A549 (cell line): ENCODE measurements at regions not wholly inside any gene's neighbourhood (a gene's known extent, or its start where the extent isn't known, plus 50 kb on each side); places are given as distances from the start of the nearest gene placed in this dataset.
"Not testable (repeated sequence)": the region's sequence is repeated elsewhere in the genome, so short reads cannot be mapped to it uniquely, and the experiment has no call there.

ENCODE experiments used
- ATAC-seq, 2 experiments: fragments of 200-7000 bp in 1 of 2; fragments of >200 bp in 1 of 2; cut with Nextera tagmentation in 1 of 2; cut with Tn5 transposase in 1 of 2; 3 replicates each; pipeline versions ENCODE4 v1.8.0 to v1.9.1; 2018 to 2020; ENCODE audit warnings: mild to moderate bottlenecking in 1 of 2, moderate library complexity in 1 of 2
- CTCF ChIA-PET: fragments of 300-600 bp; sonication (Branson Sonifier 250); formaldehyde crosslinking; extraction: SDS; loops from one replicate; lab custom pipeline; 2021; ENCODE audit warnings: antibody characterized with exemption, inconsistent platforms; lab: Yijun Ruan, JAX
- POLR2A ChIA-PET: fragments of 350-600 bp; formaldehyde crosslinking; extraction: SDS; loops from one replicate; lab custom pipeline; 2021; ENCODE audit warnings: antibody characterized with exemption, inconsistent platforms; lab: Yijun Ruan, JAX
- DNase-seq, 2 experiments: peaks; one replicate each; pipeline versions ENCODE4 v3.0.0 to v3.0.0-alpha.2; 2011 to 2016; ENCODE audit warnings: low read depth in 1 of 2, low spot score in 1 of 2
- FAIRE-seq: peaks from 2 replicates; lab custom pipeline; 2011; peaks lifted over from hg19 to GRCh38; lab: Jason Lieb, UNC
- H3K27ac ChIP-seq, 2 experiments: fragments of >200 bp; sonication (Bioruptor Twin); formaldehyde crosslinking; 3 replicates each; pipeline ENCODE4 v1.5.1; 2016 to 2017
- H3K4me1 ChIP-seq: fragments of >200 bp; sonication (Bioruptor Twin); formaldehyde crosslinking; 3 replicates; pipeline ENCODE4 v1.6.1; 2016
- H3K4me2 ChIP-seq: fragments of >200 bp; sonication (Bioruptor Twin); formaldehyde crosslinking; 3 replicates; pipeline ENCODE4 v1.6.1; 2016
- H3K4me3 ChIP-seq: fragments of >200 bp; sonication (Bioruptor Twin); formaldehyde crosslinking; 3 replicates; pipeline ENCODE4 v1.5.1; 2016
- H3K9me3 ChIP-seq: fragments of >200 bp; sonication (Bioruptor Twin); formaldehyde crosslinking; 3 replicates; pipeline ENCODE4 v1.6.1; 2016
- ATOH8 ChIP-seq: fragments of 250-450 bp; sonication (Bioruptor Pico); IDR thresholded peaks from 2 replicates; pipeline ENCODE4 v1.5.0; 2020; ENCODE audit warnings: low read depth, mild to moderate bottlenecking, moderate library complexity
- CEBPB ChIP-seq, 2 experiments: fragments of >200 bp in 1 of 2; sonication (Bioruptor Twin) in 1 of 2; formaldehyde crosslinking in 1 of 2; IDR thresholded peaks; 2 replicates each; pipeline ENCODE4 v1.6.1; 2012 to 2016
- E2F6 ChIP-seq: IDR thresholded peaks from 2 replicates; pipeline ENCODE4 v1.6.1; 2012; ENCODE audit warnings: low read depth, borderline replicate concordance
- EHF ChIP-seq: fragments of 250-450 bp; sonication (Bioruptor Pico); IDR thresholded peaks from 2 replicates; pipeline ENCODE4 v1.5.0; 2020; ENCODE audit warnings: mild to moderate bottlenecking
- EHMT2 ChIP-seq: fragments of 200-600 bp; sonication (generic); IDR thresholded peaks from 2 replicates; pipeline ENCODE4 v1.6.1; 2016; ENCODE audit warnings: antibody characterized with exemption, low read depth, mild to moderate bottlenecking, moderate library complexity
- ESRRA ChIP-seq: fragments of 150-350 bp; IDR thresholded peaks from 2 replicates; pipeline ENCODE4 v1.6.1; 2014; ENCODE audit warnings: mild to moderate bottlenecking, low read length, borderline replicate concordance
- FOSL2 ChIP-seq, 2 experiments: fragments of 450-650 bp in 1 of 2; fragments of >200 bp in 1 of 2; sonication (Bioruptor Twin) in 1 of 2; formaldehyde crosslinking; IDR thresholded peaks; 2 replicates each; pipeline versions ENCODE4 v1.5.0 to v1.6.1; 2016 to 2020; ENCODE audit warnings: mild to moderate bottlenecking in 1 of 2, moderate library complexity in 1 of 2
- HDAC2 ChIP-seq: fragments of 200-600 bp; sonication (generic); IDR thresholded peaks from 2 replicates; pipeline ENCODE4 v1.6.1; 2016
- HEYL ChIP-seq: fragments of 250-450 bp; sonication (Bioruptor Pico); IDR thresholded peaks from 2 replicates; pipeline ENCODE4 v1.8.0; 2021; ENCODE audit warnings: mild to moderate bottlenecking, moderate library complexity
- HMGXB4 ChIP-seq: fragments of 250-450 bp; sonication (Bioruptor Pico); IDR thresholded peaks from 2 replicates; pipeline ENCODE4 v1.5.0; 2021; ENCODE audit warnings: mild to moderate bottlenecking, moderate library complexity, borderline replicate concordance
- JUNB ChIP-seq: fragments of >200 bp; sonication (Bioruptor Twin); formaldehyde crosslinking; IDR thresholded peaks from 2 replicates; pipeline ENCODE4 v1.6.1; 2016
- KDM1A ChIP-seq: fragments of 200-600 bp; sonication (generic); IDR thresholded peaks from 2 replicates; pipeline ENCODE4 v1.6.1; 2016; ENCODE audit warnings: low read depth, mild to moderate bottlenecking
- KDM5A ChIP-seq: fragments of 200-600 bp; sonication (generic); IDR thresholded peaks from 2 replicates; pipeline ENCODE4 v1.6.1; 2016; ENCODE audit warnings: antibody characterized with exemption, mild to moderate bottlenecking
- MAZ ChIP-seq: fragments of 150-350 bp; IDR thresholded peaks from 2 replicates; pipeline ENCODE4 v1.6.1; 2014; ENCODE audit warnings: antibody characterized with exemption, low read depth, low read length, borderline replicate concordance
- MYC ChIP-seq: IDR thresholded peaks from 2 replicates; pipeline ENCODE4 v1.6.1; 2012; ENCODE audit warnings: mild to moderate bottlenecking, inconsistent platforms, low read length, improper control_type of control experiment, borderline replicate concordance
- NR3C1 ChIP-seq: fragments of >200 bp; sonication (Bioruptor Twin); formaldehyde crosslinking; IDR thresholded peaks from 3 replicates; pipeline ENCODE4 v1.6.1; 2017
- PBX3 ChIP-seq: IDR thresholded peaks from 2 replicates; pipeline ENCODE4 v1.6.1; 2012
- PHF8 ChIP-seq: fragments of 200-600 bp; sonication (generic); IDR thresholded peaks from 2 replicates; pipeline ENCODE4 v1.6.1; 2016; ENCODE audit warnings: low read depth, mild to moderate bottlenecking, antibody characterized with exemption, moderate library complexity, borderline replicate concordance
- POLR2A ChIP-seq: IDR thresholded peaks from 2 replicates; pipeline ENCODE4 v1.6.1; 2012; ENCODE audit warnings: mild to moderate bottlenecking, low read length
- POLR2AphosphoS2 ChIP-seq: conservative IDR thresholded peaks from 2 replicates; pipeline ENCODE4 v1.6.1; 2012; ENCODE audit warnings: low read length, improper control_type of control experiment, inconsistent platforms
- RARB ChIP-seq: fragments of 250-450 bp; sonication (Bioruptor Pico); IDR thresholded peaks from 2 replicates; pipeline ENCODE4 v1.8.0; 2021; ENCODE audit warnings: mild to moderate bottlenecking, moderate library complexity
- RCOR1 ChIP-seq: fragments of 150-350 bp; IDR thresholded peaks from 2 replicates; pipeline ENCODE4 v1.6.1; 2014; ENCODE audit warnings: antibody characterized with exemption, low read length, low read depth
- RFX5 ChIP-seq: fragments of 450-650 bp; IDR thresholded peaks from 2 replicates; pipeline ENCODE4 v1.7.1; 2014; ENCODE audit warnings: antibody characterized with exemption, mild to moderate bottlenecking, moderate library complexity
- SMC3 ChIP-seq: fragments of >200 bp; sonication (Bioruptor Twin); formaldehyde crosslinking; IDR thresholded peaks from 3 replicates; pipeline ENCODE4 v1.6.1; 2018; ENCODE audit warnings: inconsistent platforms
- SREBF2 ChIP-seq: fragments of 450-650 bp; IDR thresholded peaks from 2 replicates; pipeline ENCODE4 v1.6.1; 2014; ENCODE audit warnings: mild to moderate bottlenecking, moderate library complexity
- TFCP2L1 ChIP-seq: fragments of 250-450 bp; sonication (Bioruptor Pico); IDR thresholded peaks from 2 replicates; pipeline ENCODE4 v1.5.0; 2021; ENCODE audit warnings: mild to moderate bottlenecking
- ZFP36 ChIP-seq: fragments of 450-650 bp; IDR thresholded peaks from 2 replicates; pipeline ENCODE4 v1.6.1; 2014; ENCODE audit warnings: borderline replicate concordance; ENCODE audit not compliant: partially characterized antibody
- WGBS: methylation state at CpG from one replicate; pipeline ENCODE4 v1.1.6; 2017; ENCODE audit errors: missing lambda C conversion rate; 5-methylcytosine and 5-hydroxymethylcytosine counted together
- TF ChIP-seq, protein P1 (sequence below): fragments of >200 bp; sonication (Bioruptor Twin); formaldehyde crosslinking; IDR thresholded peaks from 3 replicates; pipeline ENCODE4 v1.6.1; 2016

GRCh38 chr1:65083263-65083896 lies 64.6 kb upstream of the AK4 start:
- TF ChIP-seq KDM5A (no peak), JUNB (no peak), E2F6 (no peak), FOSL2 (IDR thresholded peaks at IDR 0.05) (no peak), FOSL2 (CRISPR knock-in tag; IDR thresholded peaks at IDR 0.05) (no peak), POLR2A (no peak), KDM1A (no peak), HEYL (CRISPR knock-in tag) (no peak), SREBF2 (no peak), CEBPB (IDR thresholded peaks at IDR 0.05) (no peak), ESRRA (no peak), HDAC2 (no peak), PHF8 (no peak), RCOR1 (no peak), EHMT2 (no peak), SMC3 (no peak), ZFP36 (no peak), HMGXB4 (CRISPR knock-in tag) (no peak)
- TF ChIP-seq, protein P1, sequence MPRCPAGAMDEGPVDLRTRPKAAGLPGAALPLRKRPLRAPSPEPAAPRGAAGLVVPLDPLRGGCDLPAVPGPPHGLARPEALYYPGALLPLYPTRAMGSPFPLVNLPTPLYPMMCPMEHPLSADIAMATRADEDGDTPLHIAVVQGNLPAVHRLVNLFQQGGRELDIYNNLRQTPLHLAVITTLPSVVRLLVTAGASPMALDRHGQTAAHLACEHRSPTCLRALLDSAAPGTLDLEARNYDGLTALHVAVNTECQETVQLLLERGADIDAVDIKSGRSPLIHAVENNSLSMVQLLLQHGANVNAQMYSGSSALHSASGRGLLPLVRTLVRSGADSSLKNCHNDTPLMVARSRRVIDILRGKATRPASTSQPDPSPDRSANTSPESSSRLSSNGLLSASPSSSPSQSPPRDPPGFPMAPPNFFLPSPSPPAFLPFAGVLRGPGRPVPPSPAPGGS = no peak
- POLR2A ChIA-PET = no interaction called here
- no peak for DNase-seq
- no peaks in the 10 kb centered on the region for H3K9me3 ChIP-seq
- no peak for ATAC-seq
- 57% methylated on average over 4 of the region's 4 CpGs for WGBS
- FAIRE-seq = no peak
- CTCF ChIA-PET = no interaction called here
- no peak overlapping the region for H3K27ac ChIP-seq
- no peak overlapping the region for H3K4me3 ChIP-seq
- no peak overlapping the region for H3K4me2 ChIP-seq
- no peaks in the 10 kb centered on the region for H3K4me1 ChIP-seq

- no peak for DNase-seq
- ChIA-PET POLR2A (no interaction called here), CTCF (no interaction called here)
- ATAC-seq = no peak
- H3K27ac ChIP-seq = no peak overlapping the region
- TF ChIP-seq RFX5 (no peak), ATOH8 (CRISPR knock-in tag) (no peak), PHF8 (no peak), PBX3 (no peak), E2F6 (no peak), EHF (CRISPR knock-in tag) (no peak), HMGXB4 (CRISPR knock-in tag) (no peak), HEYL (CRISPR knock-in tag) (no peak), MYC (no peak), RARB (CRISPR knock-in tag) (no peak), FOSL2 (IDR thresholded peaks at IDR 0.05) (no peak), FOSL2 (CRISPR knock-in tag; IDR thresholded peaks at IDR 0.05) (no peak), TFCP2L1 (no peak), POLR2AphosphoS2 (no peak), NR3C1 (no peak), MAZ (no peak)
- no peak for FAIRE-seq
- no peaks in the 10 kb centered on the region for H3K9me3 ChIP-seq
- H3K4me3 ChIP-seq = no peak overlapping the region
- H3K4me1 ChIP-seq = no peaks in the 10 kb centered on the region
- WGBS = 88% methylated on average over 2 of the region's 2 CpGs
- H3K4me2 ChIP-seq = no peak overlapping the region
These were observed 63.9 kb upstream of the AK4 start for GRCh38 chr1:65084066-65084465.

GRCh38 chr1:65087519-65087918 lies 60.5 kb upstream of the AK4 start:
- H3K4me2 ChIP-seq, ATAC-seq, H3K4me3 ChIP-seq, CTCF ChIA-PET, POLR2A ChIA-PET, H3K9me3 ChIP-seq, H3K4me1 ChIP-seq, DNase-seq, H3K27ac ChIP-seq, FAIRE-seq: not testable (repeated sequence)
